ENCODE measurements at regions not wholly inside any gene's neighbourhood (a gene's known extent, or its start where the extent isn't known, plus 50 kb on each side); places are given as distances from the start of the nearest gene placed in this dataset.
"Not testable (repeated sequence)": the region's sequence is repeated elsewhere in the genome, so short reads cannot be mapped to it uniquely, and the experiment has no call there.

- no peak for DNase-seq (ENCODE audit: low read depth)
Observed at GRCh38 chr9:134546746-134547145, 94.9 kb upstream of the COL5A1 start.

DNA sequence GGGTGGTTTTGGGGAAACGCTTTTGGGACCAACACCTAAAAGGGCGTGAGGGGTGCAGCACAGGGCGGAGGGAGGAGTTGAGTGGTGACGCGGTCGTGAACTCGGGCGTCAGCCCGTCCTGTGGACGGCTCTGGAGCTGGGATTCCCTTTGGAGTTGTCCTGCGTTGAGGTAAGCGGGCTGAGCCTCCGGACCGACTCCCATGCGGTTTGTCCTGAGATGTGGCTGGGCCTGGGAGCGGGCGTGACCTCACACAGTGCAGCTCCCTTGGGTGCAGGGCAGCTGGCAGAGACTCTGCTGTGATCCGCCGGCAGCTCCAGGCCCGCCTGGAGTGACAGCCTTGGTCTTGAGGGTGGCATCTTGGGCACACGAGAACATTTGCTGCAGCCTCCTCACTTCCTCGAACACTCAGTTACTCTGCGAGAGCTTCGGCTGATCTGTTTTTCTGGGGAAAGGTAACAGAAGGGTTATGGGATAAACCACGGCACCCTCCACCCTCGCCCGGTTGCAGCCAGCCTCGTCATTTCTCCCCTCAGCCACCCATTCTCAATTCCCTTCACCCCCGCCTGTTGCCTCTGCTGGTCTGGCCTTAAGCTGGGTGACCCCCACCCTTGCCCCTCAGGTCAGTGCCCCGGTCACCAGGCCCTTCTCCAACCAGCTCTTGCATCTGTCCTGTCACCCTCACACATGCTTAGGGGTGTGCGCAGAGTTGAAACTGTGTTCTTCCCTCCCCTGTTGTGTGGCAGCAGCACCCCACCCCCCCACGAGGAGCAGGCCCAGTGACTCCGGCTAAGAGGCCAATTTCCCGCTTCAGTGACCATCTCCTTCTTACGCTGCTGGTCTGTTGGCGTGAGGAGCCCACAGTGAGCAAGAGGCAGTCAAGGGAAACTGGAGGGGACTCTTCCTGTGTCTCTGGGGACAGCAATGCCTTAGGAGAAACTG is 94.2 kb upstream of the COL5A1 start:
- no peak for DNase-seq (ENCODE audit: low read depth)

DNA sequence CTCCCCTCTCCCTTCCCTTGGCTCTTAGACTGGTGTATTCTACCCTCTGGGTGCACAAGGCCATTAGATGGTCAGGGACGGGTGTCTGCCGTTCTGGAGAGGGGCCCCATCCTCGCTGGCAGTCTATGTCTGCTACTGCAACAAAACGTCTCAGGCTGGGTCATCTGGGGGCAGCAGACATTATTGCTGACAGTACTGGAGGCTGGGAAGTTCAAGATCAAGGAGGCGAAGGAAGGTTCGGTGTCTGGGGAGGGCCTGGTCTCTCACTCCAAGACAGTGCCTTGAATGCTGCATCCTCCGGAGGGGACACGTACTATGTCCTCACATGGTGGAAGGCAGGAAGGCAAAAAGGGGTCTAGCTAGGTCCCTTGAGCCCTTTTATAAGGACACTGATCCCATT is 93.4 kb upstream of the COL5A1 start:
- DNase-seq (ENCODE audit: low read depth) = no peak

DNA sequence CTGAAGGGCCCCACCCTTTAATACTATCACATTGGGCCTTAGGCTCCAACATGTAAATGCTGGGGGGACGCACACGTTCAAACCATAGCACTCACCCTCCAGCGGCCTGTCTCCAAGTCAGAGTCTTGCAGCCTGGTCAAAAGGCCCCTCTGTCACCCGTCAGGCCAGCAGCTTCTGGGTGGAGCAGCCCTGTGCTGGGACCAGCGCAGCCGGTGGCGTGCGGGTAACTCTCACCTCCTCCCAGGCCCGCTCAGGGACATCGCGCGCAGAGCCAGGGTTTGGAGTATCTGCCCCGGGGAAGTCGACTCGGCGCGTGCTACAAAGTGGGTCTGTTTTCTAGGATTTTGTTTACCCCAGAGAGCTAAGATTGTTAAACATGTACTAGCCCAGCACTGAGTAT is 93.0 kb upstream of the COL5A1 start:
- DNase-seq (ENCODE audit: low read depth) = no peak

- DNase-seq (ENCODE audit: low read depth) = no peak
Observed at GRCh38 chr9:134549336-134549735, 92.3 kb upstream of the COL5A1 start.

DNA sequence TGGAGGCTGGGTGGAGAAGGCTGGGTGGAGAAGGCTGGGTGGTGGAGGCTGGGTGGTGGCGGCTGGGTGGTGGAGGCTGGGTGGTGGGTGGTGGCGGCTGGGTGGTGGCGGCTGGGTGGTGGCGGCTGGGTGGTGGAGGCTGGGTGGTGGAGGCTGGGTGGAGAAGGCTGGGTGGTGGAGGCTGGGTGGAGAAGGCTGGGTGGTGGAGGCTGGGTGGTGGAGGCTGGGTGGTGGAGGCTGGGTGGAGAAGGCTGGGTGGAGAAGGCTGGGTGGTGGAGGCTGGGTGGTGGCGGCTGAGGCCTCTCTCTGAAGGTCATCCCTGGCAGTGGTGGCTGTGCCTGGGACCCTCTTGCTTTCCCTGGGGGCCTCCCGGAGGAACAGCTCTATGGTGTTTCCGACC is 91.5 kb upstream of the COL5A1 start:
- DNase-seq (ENCODE audit: low read depth) = not testable (repeated sequence)

- DNase-seq (ENCODE audit: low read depth) = no peak
Observed at GRCh38 chr9:134550584-134550983, 91.0 kb upstream of the COL5A1 start.

DNA sequence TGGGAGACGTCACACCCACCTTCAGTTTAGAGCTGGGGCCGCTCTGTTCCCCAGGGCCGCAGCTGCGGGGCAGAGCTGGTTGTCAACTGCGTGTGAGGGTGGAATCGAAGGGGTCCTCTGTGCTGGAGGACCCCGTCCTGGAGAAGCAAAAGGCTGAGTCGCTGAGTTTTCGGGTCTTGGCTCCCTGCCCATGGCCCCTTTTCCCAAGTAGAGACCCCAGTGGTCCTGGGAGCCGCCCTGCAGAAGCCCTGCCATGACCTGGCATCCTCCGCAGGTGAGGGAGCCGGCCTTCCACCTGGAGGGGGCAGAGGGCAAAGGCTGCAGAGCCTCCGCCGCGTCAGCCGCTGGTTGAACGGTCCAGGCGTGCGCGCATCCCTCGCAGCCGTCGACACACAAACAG is 90.4 kb upstream of the COL5A1 start:
- no peak for DNase-seq (ENCODE audit: low read depth)

- DNase-seq (ENCODE audit: low read depth) = peak; percentile 99
Observed at GRCh38 chr9:134551644-134552348, 89.8 kb upstream of the COL5A1 start.

DNA sequence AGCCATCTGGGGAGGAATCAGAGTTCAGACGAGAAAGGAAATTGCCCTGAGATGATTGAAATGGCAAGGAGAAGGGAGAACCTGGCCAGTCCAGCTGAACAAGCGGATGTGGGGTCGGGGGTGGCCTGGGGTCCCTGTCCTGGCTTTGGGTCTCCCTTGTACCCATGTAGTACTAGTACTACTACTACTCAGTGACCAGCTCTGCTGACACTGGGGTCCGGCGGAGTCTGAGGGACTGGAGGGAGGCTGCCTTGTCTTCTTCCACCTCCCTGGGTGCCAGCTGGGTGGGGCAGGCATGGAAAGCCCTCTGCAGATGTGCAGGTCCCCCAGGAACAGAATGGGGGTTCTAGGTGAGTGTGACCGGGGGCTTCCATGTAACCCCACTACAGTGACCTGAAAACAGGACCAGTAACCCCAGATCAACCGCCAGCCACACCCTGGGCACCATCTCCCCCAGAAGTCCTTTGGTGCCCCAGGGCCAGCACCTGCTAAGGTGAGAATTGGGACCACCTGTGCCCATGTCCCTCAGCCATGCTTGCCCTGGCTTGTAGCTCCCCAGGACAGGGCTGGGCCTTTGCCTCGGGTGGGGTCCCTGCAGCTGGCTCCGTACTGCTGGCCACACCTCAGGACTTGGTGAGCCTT is 89.1 kb upstream of the COL5A1 start:
- no peak for DNase-seq (ENCODE audit: low read depth)

DNA sequence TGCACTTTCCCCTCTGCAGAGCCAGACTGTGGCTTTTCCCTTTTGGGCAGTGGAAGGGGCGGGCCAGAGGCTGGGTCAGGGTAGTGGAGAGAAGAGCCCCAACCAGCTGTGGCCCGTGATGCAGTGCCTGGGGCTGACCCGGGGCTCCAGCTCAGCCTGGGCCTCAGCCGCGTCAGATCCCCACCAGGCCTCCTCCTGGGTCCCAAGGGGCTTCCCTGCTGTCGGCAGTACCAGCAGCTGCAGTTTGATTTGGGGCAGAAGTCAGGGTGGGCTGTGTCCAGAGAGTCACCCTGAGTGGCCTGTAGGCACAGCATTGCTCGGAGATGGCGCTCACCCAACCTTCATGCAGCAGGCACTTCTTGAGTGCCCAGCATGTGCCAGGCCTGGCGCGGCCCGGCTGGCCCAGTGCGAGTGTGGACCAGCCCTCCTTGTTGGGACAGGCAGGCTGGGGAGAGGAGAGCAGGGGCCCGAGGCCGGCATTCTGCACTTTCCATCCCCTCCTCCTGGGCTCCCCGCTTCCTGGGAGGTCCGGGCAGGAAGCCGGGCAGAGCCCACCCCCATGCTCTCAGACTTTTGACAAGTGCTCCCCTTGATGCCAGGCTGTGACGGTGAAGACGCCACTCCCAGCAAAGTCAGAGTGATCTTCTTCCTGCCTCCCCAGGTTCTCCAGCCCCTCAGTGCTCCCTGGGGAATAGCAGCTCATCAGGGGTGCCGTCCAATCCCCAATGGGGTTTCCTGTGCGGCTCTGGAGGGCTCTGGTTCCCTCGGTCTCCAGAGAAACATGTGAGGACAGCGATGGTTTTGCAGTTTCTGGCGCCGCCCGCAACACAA is 88.3 kb upstream of the COL5A1 start:
- DNase-seq (ENCODE audit: low read depth) = no peak

DNA sequence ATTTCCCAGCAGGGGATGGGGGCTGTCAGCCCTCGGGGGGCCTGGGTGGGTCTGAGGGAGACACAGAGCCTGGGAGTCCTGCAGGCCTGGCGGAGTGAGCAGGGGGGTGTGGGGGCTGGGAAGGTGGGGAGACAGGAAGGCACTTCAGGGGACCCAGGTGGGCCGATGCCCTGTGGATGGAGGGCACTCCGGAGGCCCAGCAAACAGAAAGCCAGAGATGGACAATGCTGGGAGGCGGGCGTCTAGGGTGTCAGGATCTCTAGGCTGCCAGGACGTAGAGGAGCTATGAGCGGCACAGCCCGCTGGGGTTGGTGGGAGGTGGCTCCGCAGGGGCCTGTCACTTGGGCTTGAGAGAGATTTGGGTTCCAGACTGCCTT is 87.6 kb upstream of the COL5A1 start:
- no peak for DNase-seq (ENCODE audit: low read depth)

- no peak for DNase-seq (ENCODE audit: low read depth)
Observed at GRCh38 chr9:134554373-134555093, 87.1 kb upstream of the COL5A1 start.

- DNase-seq (ENCODE audit: low read depth) = peak; percentile 45
Observed at GRCh38 chr9:134555094-134555650, 86.4 kb upstream of the COL5A1 start.

GRCh38 chr9:134556531-134557068 is 85.0 kb upstream of the COL5A1 start:
- no peak for DNase-seq (ENCODE audit: low read depth)

DNA sequence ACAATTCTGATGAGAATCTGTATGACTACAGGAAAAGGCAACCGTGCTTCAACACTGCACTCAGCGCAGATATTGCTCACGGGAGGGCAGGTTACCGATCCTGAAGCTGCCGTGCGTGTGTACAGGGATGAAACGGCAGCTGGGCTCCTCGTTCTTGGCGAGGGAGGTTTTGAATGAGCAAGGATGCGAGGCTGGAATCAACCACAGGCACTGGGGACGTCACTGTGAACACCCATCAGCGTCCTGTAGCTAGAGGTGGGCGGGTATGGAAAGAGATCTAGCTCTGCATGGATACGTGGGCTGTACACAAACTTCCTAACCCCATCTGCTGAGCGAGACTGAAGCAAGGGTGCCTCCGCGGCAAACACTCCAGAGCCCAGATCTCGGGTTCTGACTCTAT is 84.3 kb upstream of the COL5A1 start:
- no peak for DNase-seq (ENCODE audit: low read depth)

GRCh38 chr9:134558124-134558905 is 83.3 kb upstream of the COL5A1 start:
- DNase-seq (ENCODE audit: low read depth) = no peak

GRCh38 chr9:134559013-134559412 is 82.6 kb upstream of the COL5A1 start:
- no peak for DNase-seq (ENCODE audit: low read depth)

- DNase-seq (ENCODE audit: low read depth) = no peak
Observed at GRCh38 chr9:134560206-134560605, 81.4 kb upstream of the COL5A1 start.

- no peak for DNase-seq (ENCODE audit: low read depth)
Observed at GRCh38 chr9:134560654-134561053, 80.9 kb upstream of the COL5A1 start.
